ENCODE measurements at regions not wholly inside any gene's neighbourhood (a gene's known extent, or its start where the extent isn't known, plus 50 kb on each side); places are given as distances from the start of the nearest gene placed in this dataset.

DNA sequence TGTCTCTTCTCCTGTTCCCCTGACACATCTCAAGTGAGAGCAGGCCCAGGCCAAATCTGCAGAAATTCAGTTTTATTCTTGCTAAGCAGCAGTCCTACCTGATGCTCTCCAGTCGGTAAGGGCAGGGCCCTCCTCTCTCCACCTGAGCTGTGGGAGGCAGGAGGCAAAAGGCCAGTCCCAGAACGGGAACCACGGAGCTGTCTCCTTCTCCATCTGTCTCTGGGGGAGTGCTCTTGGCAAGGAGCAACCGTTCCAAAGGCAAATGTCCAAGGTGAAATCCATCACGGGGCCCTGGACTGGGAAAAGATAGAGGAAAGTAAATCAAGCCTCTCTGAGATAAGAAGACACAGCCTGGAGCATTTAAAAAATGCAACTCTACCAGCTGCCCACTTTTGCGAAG lies 65.2 kb upstream of the CDON start:
- ATAC-seq (peak in 3 of 4 donors; percentile 24 to 55 (median 31)), DNase-seq (no peak), FAIRE-seq (no peak)
- Histone ChIP-seq H3K4me1 (no peaks in the 10 kb centered on the region), H3K4me3 (no peak overlapping the region), H3K27ac (no peak overlapping the region), H3K36me3 (no peaks in the 10 kb centered on the region), H3K9me3 (no peaks in the 10 kb centered on the region), H3K27me3 (no peaks in the 10 kb centered on the region)
- intact Hi-C loops (cut with DNase I), result no loop called here
- WGBS, 2 donors, result 7 to 8% methylated on average over 6 of the region's 6 CpGs
- TF ChIP-seq, protein P1, sequence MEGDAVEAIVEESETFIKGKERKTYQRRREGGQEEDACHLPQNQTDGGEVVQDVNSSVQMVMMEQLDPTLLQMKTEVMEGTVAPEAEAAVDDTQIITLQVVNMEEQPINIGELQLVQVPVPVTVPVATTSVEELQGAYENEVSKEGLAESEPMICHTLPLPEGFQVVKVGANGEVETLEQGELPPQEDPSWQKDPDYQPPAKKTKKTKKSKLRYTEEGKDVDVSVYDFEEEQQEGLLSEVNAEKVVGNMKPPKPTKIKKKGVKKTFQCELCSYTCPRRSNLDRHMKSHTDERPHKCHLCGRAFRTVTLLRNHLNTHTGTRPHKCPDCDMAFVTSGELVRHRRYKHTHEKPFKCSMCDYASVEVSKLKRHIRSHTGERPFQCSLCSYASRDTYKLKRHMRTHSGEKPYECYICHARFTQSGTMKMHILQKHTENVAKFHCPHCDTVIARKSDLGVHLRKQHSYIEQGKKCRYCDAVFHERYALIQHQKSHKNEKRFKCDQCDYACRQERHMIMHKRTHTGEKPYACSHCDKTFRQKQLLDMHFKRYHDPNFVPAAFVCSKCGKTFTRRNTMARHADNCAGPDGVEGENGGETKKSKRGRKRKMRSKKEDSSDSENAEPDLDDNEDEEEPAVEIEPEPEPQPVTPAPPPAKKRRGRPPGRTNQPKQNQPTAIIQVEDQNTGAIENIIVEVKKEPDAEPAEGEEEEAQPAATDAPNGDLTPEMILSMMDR (IDR thresholded peaks at IDR 0.05), result no peak

DNA sequence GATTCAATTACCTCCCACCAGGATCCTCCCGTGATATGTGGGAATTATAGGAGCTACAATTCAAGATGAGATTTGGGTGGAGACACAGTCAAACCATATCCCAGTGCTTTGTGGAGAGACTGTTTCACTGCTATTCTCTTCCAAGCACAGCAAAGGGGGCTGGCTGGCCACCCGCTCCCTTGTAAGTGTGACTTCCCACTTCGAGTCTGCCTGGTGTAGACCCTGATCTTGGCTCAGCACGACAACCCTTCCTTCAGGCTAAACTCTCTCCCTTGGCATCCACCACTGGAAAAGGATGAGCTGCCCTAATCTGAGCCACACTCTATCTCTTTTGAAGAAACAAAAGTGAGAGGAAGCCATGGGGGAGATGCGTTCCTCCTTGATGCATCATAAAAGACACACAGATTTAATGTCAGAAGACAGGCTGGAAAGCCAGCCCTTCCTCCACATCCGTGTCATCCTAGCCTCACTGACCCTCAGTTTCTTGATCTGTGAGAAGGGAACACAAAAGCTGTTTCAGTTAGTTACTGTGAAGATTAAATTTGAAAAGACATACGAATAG lies 64.7 kb upstream of the CDON start:
- TF ChIP-seq, protein P1 (IDR thresholded peaks at IDR 0.05), result no peak
- no peaks in the 10 kb centered on the region for H3K4me1 ChIP-seq
- H3K27ac ChIP-seq, result no peak overlapping the region
- no peak for FAIRE-seq
- DNase-seq, result no peak
- ATAC-seq, result no peak
- H3K4me3 ChIP-seq, result no peak overlapping the region
- intact Hi-C loops (cut with DNase I), result no loop called here
- H3K9me3 ChIP-seq, result no peaks in the 10 kb centered on the region
- 86 to 91% methylated on average over 7 of the region's 7 CpGs for WGBS, 2 donors
- H3K36me3 ChIP-seq, result no peaks in the 10 kb centered on the region
- H3K27me3 ChIP-seq, result no peaks in the 10 kb centered on the region

DNA sequence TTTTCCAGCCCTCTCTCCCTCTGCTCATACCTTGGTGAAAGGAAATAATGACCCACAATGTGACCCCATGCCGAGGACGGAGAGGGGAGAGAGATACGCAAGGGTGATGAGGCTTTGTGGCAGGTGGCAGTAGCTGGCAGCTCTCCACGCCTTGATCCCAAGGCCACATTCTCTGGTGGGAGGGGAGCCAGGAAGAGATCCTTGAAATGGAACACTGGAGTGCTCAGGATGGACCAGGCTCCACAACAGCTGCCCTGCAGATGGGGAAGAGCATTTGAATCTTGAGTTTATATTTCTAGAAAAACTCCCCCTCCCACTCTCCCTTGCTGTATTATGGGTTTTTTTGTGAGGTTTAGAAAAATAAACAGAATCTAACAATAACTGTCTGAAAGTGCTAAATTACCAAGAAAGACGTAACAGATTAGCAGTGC lies 61.6 kb upstream of the CDON start:
- H3K4me1 ChIP-seq, result no peaks in the 10 kb centered on the region
- ATAC-seq (peak in 2 of 4 donors; percentile 17 to 60), FAIRE-seq (no peak), DNase-seq (no peak)
- TF ChIP-seq, protein P1 (IDR thresholded peaks at IDR 0.05), result no peak
- H3K4me3 ChIP-seq, result no peak overlapping the region
- intact Hi-C loops (cut with DNase I), result no loop called here
- H3K9me3 ChIP-seq, result no peaks in the 10 kb centered on the region
- no peaks in the 10 kb centered on the region for H3K36me3 ChIP-seq
- no peak overlapping the region for H3K27ac ChIP-seq
- H3K27me3 ChIP-seq, result no peaks in the 10 kb centered on the region
- WGBS, 2 donors, result 19 to 20% methylated on average over 5 of the region's 5 CpGs

DNA sequence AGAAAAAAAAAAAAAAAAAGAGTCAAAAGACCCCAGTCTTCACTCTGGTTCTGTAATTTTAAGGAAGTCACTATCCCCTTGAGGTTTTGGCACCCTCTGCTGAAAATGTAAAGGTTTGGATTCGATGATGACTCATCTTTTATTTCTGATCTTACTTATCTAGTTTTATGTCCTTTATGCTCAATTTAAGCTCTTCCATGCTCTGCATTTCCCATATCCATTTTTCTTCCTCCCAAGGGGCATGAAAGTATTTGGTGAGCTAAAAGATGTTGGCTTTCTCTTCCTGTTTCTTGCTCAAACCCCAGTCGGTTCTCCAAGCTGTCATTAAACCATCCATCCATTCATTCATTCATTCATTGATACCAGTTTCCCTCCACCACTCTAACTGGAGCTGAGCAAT lies 61.0 kb upstream of the CDON start:
- FAIRE-seq (no peak), ATAC-seq (no peak), DNase-seq (no peak)
- Histone ChIP-seq H3K4me1 (no peaks in the 10 kb centered on the region), H3K9me3 (no peaks in the 10 kb centered on the region), H3K36me3 (no peaks in the 10 kb centered on the region), H3K27ac (no peak overlapping the region), H3K4me3 (no peak overlapping the region), H3K27me3 (no peaks in the 10 kb centered on the region)
- intact Hi-C loops (cut with DNase I), result loop anchor here in 1 of 3 donors (2.0 kb wide), 1 partner anchor 25 kb away; no protein-coding TSS in a partner anchor
- WGBS, 2 donors, result 60 to 80% methylated on average over 2 of the region's 2 CpGs
- TF ChIP-seq, protein P1 (IDR thresholded peaks at IDR 0.05), result no peak

DNA sequence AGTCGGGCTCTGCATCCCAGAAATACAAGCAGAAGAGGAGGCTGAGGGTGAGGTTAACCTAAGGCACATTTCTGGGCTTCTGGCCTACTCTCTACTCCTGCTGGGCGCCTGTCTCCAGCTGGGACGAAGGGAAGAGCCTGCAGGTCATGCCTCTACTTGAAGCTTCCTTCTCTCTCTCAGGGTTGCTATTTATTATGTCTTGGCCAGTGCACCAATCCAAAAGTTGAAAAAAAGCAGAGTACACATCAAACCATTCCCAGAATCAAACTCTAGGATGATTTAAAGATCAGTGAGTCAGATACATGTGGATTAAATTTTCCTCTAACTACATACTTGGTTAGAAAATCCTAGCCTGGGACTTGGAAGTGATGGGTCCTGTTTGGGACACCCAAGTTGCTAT lies 60.2 kb upstream of the CDON start:
- Histone ChIP-seq H3K4me1 (no peaks in the 10 kb centered on the region), H3K9me3 (no peaks in the 10 kb centered on the region), H3K36me3 (no peaks in the 10 kb centered on the region), H3K27ac (no peak overlapping the region), H3K27me3 (no peaks in the 10 kb centered on the region), H3K4me3 (no peak overlapping the region)
- DNase-seq (no peak), FAIRE-seq (no peak), ATAC-seq (peak in 2 of 4 donors; percentile 39 to 41)
- intact Hi-C loops (cut with DNase I), result loop anchor here in 1 of 3 donors (2.0 kb wide), 1 partner anchor 26 kb away; no protein-coding TSS in a partner anchor
- 81% methylated on average over 3 of the region's 3 CpGs for WGBS, 2 donors
- TF ChIP-seq, protein P1 (IDR thresholded peaks at IDR 0.05), result no peak
